ENCODE measurements at regions not wholly inside any gene's neighbourhood (a gene's known extent, or its start where the extent isn't known, plus 50 kb on each side); places are given as distances from the start of the nearest gene placed in this dataset.

DNA sequence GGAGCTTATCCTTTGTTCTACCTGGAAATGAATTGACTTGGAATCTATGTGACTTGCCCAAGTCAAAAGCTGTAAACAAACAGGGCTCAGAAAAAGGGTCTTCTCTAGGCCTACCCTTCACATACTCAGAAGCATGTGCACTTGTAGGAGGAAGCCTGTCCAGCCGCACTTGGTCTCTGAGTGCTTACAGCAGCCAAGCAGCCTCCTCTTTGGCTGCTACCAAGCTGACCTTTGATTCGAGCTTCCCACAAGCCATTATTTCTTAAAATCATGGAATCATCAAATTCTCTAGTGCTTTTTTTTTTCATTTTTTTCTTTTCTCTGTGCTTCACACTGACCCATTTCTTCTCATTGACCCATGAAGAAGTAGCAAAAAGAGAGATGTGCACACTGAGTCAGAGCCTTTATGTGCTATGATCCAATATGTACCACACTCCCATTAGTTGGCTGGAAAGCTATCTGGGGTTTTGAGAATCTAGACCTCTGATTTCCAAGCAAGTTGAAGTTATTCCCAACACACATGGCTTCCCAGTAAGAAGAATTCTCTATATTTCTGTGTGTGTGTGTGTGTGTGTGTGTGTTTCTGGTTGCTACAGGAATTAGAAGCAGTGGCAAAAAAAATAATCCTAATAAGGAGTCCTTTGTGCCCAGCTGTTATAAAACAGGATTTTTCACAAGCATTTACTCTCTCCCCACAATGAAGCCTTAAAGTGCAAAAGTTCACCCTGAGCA lies 550.3 kb upstream of the TNP1 start:
- TF ChIP-seq POLR2A (IDR thresholded peaks at IDR 0.05), result no peak
- TF ChIP-seq, protein P1, sequence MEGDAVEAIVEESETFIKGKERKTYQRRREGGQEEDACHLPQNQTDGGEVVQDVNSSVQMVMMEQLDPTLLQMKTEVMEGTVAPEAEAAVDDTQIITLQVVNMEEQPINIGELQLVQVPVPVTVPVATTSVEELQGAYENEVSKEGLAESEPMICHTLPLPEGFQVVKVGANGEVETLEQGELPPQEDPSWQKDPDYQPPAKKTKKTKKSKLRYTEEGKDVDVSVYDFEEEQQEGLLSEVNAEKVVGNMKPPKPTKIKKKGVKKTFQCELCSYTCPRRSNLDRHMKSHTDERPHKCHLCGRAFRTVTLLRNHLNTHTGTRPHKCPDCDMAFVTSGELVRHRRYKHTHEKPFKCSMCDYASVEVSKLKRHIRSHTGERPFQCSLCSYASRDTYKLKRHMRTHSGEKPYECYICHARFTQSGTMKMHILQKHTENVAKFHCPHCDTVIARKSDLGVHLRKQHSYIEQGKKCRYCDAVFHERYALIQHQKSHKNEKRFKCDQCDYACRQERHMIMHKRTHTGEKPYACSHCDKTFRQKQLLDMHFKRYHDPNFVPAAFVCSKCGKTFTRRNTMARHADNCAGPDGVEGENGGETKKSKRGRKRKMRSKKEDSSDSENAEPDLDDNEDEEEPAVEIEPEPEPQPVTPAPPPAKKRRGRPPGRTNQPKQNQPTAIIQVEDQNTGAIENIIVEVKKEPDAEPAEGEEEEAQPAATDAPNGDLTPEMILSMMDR (IDR thresholded peaks at IDR 0.05), result no peak

All from body of pancreas (tissue), 4 donors.